Kidney (tissue), 13 donors: ENCODE measurements at regions not wholly inside any gene's neighbourhood (a gene's known extent, or its start where the extent isn't known, plus 50 kb on each side); places are given as distances from the start of the nearest gene placed in this dataset.

Experiments
- DNase-seq, 5 donors: peaks; one replicate each; pipeline ENCODE4 v3.0.0-alpha.2; 2013 to 2020
- FAIRE-seq: peaks from 2 replicates; lab custom pipeline; 2012; peaks lifted over from hg19 to GRCh38; lab: Jason Lieb, UNC
- H3K27ac ChIP-seq, 2 donors: one replicate each; pipeline ENCODE4 v1.7.0; 2013; ENCODE audit warnings: low read depth in 2 of 2, low read length in 2 of 2, inconsistent platforms in 1 of 2
- H3K27me3 ChIP-seq: one replicate; pipeline ENCODE4 v1.7.1; 2013; ENCODE audit warnings: low read length, inconsistent platforms; ENCODE audit not compliant: control insufficient read depth, insufficient read depth
- H3K36me3 ChIP-seq, 3 donors: one replicate each; pipeline versions ENCODE4 v1.7.0 to v1.7.1; 2013; ENCODE audit warnings: low read length in 3 of 3, control low read depth in 1 of 3, inconsistent platforms in 1 of 3; ENCODE audit not compliant: insufficient read depth in 3 of 3, control insufficient read depth in 2 of 3
- H3K4me1 ChIP-seq, 3 donors: one replicate each; pipeline versions ENCODE4 v1.7.0 to v1.7.1; 2013; ENCODE audit warnings: low read length in 3 of 3, inconsistent platforms in 1 of 3, low read depth in 1 of 3; ENCODE audit not compliant: control insufficient read depth in 2 of 3, insufficient read depth in 2 of 3
- H3K4me3 ChIP-seq, 3 donors: one replicate each; pipeline versions ENCODE4 v1.7.0 to v1.8.1; 2013; ENCODE audit warnings: low read length in 3 of 3, control low read depth in 1 of 3, inconsistent platforms in 1 of 3
- H3K9ac ChIP-seq, 3 donors: one replicate each; pipeline versions ENCODE4 v1.7.0 to v1.7.1; 2013; ENCODE audit warnings: low read length in 3 of 3, control low read depth in 1 of 3, inconsistent platforms in 1 of 3
- H3K9me3 ChIP-seq, 3 donors: one replicate each; pipeline versions ENCODE4 v1.7.0 to v1.7.1; 2013; ENCODE audit warnings: low read length in 3 of 3, control low read depth in 1 of 3, inconsistent platforms in 1 of 3; ENCODE audit not compliant: control insufficient read depth in 2 of 3, insufficient read depth in 1 of 3
- intact Hi-C: fragments of 100-400 bp; cut with DNase I; formaldehyde crosslinking; loops from one replicate; pipeline ENCODE4 v1.11.1; 2022
- TF ChIP-seq, protein P1 (sequence below): IDR thresholded peaks from 3 replicates; pipeline ENCODE4 v1.5.1; 2012; ENCODE audit warnings: mild to moderate bottlenecking, moderate library complexity, borderline replicate concordance; ENCODE audit not compliant: insufficient read depth; ENCODE audit errors: extremely low read depth
- donor health status: control.
- donor health status: control.
- donor health status: control.
- donor health status: control.
- donor health status: control.
- donor health status: DM: yes; HTN: yes; CAD: no.
- donor health status: Normal renal cell carcinoma (clear cell type).

DNA sequence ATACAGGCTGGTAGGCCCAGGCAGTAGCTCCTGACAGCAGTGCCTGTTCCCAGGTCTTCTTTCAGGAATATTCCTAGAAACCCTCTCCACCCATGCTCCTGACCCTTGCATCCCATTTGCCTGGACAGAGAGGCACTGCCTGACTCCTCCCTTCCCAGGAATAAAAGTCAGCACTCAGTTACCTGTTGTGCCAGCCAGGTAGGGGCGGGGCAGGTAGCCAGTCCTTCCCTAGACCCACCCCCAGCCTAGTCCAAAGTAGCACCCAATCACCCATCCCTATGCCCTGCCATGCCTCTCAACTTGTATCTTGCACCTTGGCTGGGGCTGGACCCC, 129.9 kb downstream of the MRPL14 start:
- DNase-seq (peak in 1 of 5 donors; percentile 33), FAIRE-seq (no peak)
- Histone ChIP-seq H3K4me1 (peaks cover 4 to 26% (median 15%) of the 10 kb centered on the region in 3 donors), H3K27me3 (peaks cover 2% of the 10 kb centered on the region), H3K9ac (no peak overlapping the region), H3K27ac (no peak overlapping the region), H3K4me3 (no peak overlapping the region), H3K36me3 (no peaks in the 10 kb centered on the region), H3K9me3 (no peaks in the 10 kb centered on the region)
- intact Hi-C loops = no loop called here
- TF ChIP-seq, protein P1, sequence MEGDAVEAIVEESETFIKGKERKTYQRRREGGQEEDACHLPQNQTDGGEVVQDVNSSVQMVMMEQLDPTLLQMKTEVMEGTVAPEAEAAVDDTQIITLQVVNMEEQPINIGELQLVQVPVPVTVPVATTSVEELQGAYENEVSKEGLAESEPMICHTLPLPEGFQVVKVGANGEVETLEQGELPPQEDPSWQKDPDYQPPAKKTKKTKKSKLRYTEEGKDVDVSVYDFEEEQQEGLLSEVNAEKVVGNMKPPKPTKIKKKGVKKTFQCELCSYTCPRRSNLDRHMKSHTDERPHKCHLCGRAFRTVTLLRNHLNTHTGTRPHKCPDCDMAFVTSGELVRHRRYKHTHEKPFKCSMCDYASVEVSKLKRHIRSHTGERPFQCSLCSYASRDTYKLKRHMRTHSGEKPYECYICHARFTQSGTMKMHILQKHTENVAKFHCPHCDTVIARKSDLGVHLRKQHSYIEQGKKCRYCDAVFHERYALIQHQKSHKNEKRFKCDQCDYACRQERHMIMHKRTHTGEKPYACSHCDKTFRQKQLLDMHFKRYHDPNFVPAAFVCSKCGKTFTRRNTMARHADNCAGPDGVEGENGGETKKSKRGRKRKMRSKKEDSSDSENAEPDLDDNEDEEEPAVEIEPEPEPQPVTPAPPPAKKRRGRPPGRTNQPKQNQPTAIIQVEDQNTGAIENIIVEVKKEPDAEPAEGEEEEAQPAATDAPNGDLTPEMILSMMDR = no peak

DNA sequence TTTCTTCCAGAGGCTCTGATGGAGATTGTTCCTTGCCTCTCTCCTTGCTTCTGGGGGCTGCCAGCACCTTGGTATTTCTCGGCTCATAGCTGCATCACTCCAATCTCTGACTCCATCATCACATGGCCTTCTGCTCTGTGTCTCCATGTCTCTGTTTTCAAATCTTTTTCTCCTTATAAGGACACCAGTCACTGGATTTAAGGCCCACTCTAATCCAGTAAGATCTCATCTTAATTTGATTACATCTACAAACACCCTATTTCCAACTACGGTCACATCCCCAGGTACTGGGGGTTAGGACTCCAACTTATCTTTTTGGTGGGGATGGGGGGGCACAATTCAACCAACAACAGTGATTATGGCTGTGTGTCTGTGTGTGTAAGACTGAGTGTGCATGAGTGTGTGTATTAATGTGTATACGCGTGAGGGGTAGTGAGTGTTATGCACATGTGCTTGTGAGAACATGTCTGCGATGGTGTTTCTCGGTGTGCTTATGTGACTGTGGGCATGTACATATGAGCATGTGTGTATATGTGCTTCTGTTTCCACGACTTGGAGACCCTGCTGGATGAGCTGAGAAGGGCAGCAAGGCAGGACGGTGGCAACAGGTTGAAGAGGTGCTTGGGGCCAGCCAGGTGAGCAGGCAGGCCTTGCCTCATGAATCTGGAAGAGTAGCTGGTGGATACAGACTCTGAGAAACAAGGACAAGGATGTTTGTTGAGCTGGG, 130.5 kb downstream of the MRPL14 start:
- peaks cover 4 to 28% (median 13%) of the 10 kb centered on the region in 3 donors for H3K4me1 ChIP-seq
- H3K27ac ChIP-seq = no peak overlapping the region
- DNase-seq (peak in 1 of 5 donors; percentile 25), FAIRE-seq (no peak)
- H3K27me3 ChIP-seq = peaks cover 2% of the 10 kb centered on the region
- H3K36me3 ChIP-seq = no peaks in the 10 kb centered on the region
- H3K4me3 ChIP-seq = no peak overlapping the region
- intact Hi-C loops = no loop called here
- TF ChIP-seq, protein P1 = no peak
- no peaks in the 10 kb centered on the region for H3K9me3 ChIP-seq
- H3K9ac ChIP-seq = no peak overlapping the region

DNA sequence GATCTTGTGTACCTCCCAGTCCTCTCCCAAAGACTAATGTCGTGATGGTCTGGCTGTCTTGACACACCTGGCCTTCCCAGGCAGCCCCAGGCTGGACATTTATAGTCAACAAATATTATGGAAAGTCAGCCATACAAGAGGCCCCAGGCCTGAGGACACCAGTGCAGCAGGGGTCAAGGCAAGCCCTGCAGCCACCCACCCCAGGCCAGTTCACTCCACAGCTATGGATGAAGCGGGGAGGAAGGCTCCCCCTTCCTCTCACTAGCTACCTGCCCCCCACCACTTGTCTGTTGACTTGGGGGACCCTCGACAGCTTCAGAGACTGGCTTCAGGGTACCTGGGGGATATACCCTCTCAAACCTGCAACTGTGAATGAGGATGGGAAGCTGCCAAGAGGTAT, 132.1 kb downstream of the MRPL14 start:
- Histone ChIP-seq H3K36me3 (no peaks in the 10 kb centered on the region), H3K27ac (no peak overlapping the region), H3K9ac (no peak overlapping the region), H3K9me3 (no peaks in the 10 kb centered on the region), H3K4me1 (peaks cover 4 to 33% (median 23%) of the 10 kb centered on the region in 3 donors), H3K4me3 (no peak overlapping the region), H3K27me3 (no peaks in the 10 kb centered on the region)
- FAIRE-seq = no peak
- peak in 1 of 5 donors; percentile 35 for DNase-seq
- TF ChIP-seq, protein P1 = no peak
- intact Hi-C loops = no loop called here
